H1 (cell line): ENCODE measurements at regions not wholly inside any gene's neighbourhood (a gene's known extent, or its start where the extent isn't known, plus 50 kb on each side); places are given as distances from the start of the nearest gene placed in this dataset.

ENCODE experiments used
- CEBPB ChIP-seq: IDR thresholded peaks from 2 replicates; pipeline ENCODE4 v1.6.1; 2012; ENCODE audit warnings: low read depth, low read length
- CREB1 ChIP-seq: IDR thresholded peaks from 2 replicates; pipeline ENCODE4 v1.6.1; 2012; ENCODE audit warnings: inconsistent platforms
- CTCF ChIP-seq, 3 experiments: IDR thresholded peaks; 1 replicate in 2 of 3; 2 replicates in 1 of 3; pipeline versions ENCODE4 v1.5.1 to v1.6.1; 2011; ENCODE audit warnings: low read length in 3 of 3, mild to moderate bottlenecking in 3 of 3, inconsistent platforms in 2 of 3, low read depth in 1 of 3, moderate library complexity in 1 of 3; ENCODE audit not compliant: insufficient read depth in 1 of 3; ENCODE audit errors: control extremely low read depth in 1 of 3
- EP300 ChIP-seq, 2 experiments: IDR thresholded peaks; 1 replicate in 1 of 2; 2 replicates in 1 of 2; pipeline ENCODE4 v1.6.1; 2011 to 2012; ENCODE audit warnings: low read depth in 2 of 2, low read length in 2 of 2, mild to moderate bottlenecking in 2 of 2, borderline replicate concordance in 1 of 2, inconsistent platforms in 1 of 2, moderate library complexity in 1 of 2
- FOSL1 ChIP-seq: IDR thresholded peaks from 2 replicates; pipeline ENCODE4 v1.6.1; 2011; ENCODE audit warnings: mild to moderate bottlenecking, low read depth, low read length, moderate library complexity; ENCODE audit not compliant: insufficient read depth
- JUN ChIP-seq: IDR thresholded peaks from 2 replicates; pipeline ENCODE4 v1.6.1; 2011; ENCODE audit warnings: low read depth, mild to moderate bottlenecking, improper control_type of control experiment, low read length
- NRF1 ChIP-seq: IDR thresholded peaks from 2 replicates; pipeline ENCODE4 v1.6.1; 2011; ENCODE audit warnings: mild to moderate bottlenecking, low read depth, low read length, improper control_type of control experiment
- POLR2A ChIP-seq, 2 experiments: IDR thresholded peaks; 1 replicate in 1 of 2; 2 replicates in 1 of 2; pipeline ENCODE4 v1.6.1; 2011; ENCODE audit warnings: low read depth in 2 of 2, low read length in 2 of 2, mild to moderate bottlenecking in 2 of 2; ENCODE audit errors: control extremely low read depth in 1 of 2
- SAP30 ChIP-seq: fragments of 300-600 bp; sonication (generic); IDR thresholded peaks from 2 replicates; pipeline ENCODE4 v1.7.1; 2012; ENCODE audit warnings: low read length, moderate library complexity, mild to moderate bottlenecking, inconsistent platforms; ENCODE audit not compliant: insufficient read depth, insufficient replicate concordance
- SRF ChIP-seq: IDR thresholded peaks from 2 replicates; pipeline ENCODE4 v1.6.1; 2011; ENCODE audit warnings: mild to moderate bottlenecking, low read depth, low read length, moderate library complexity
- SUZ12 ChIP-seq: fragments of 200-600 bp; sonication (generic); IDR thresholded peaks from 2 replicates; pipeline ENCODE4 v1.6.1; 2012; ENCODE audit warnings: mild to moderate bottlenecking, inconsistent platforms, low read length, moderate library complexity, mixed read lengths

- TF ChIP-seq POLR2A (IDR thresholded peaks at IDR 0.05; ENCODE audit: control extremely low read depth in 1 of 2, low read depth in 2 of 2, low read length in 2 of 2) (no peak), CEBPB (no peak), CTCF (IDR thresholded peaks at IDR 0.05; ENCODE audit: control extremely low read depth in 1 of 3, insufficient read depth in 1 of 3, low read depth in 1 of 3, low read length in 3 of 3) (no peak), JUN (no peak), SRF (no peak), FOSL1 (no peak), NRF1 (no peak), SUZ12 (no peak), EP300 (IDR thresholded peaks at IDR 0.05; ENCODE audit: borderline replicate concordance in 1 of 2, low read depth in 2 of 2, low read length in 2 of 2) (no peak), CREB1 (no peak), SAP30 (no peak)
Measured at GRCh38 chr19:27792576-27793127, 1420.3 kb downstream of the UQCRFS1 start.
